ENCODE measurements at regions not wholly inside any gene's neighbourhood (a gene's known extent, or its start where the extent isn't known, plus 50 kb on each side); places are given as distances from the start of the nearest gene placed in this dataset.

DNA sequence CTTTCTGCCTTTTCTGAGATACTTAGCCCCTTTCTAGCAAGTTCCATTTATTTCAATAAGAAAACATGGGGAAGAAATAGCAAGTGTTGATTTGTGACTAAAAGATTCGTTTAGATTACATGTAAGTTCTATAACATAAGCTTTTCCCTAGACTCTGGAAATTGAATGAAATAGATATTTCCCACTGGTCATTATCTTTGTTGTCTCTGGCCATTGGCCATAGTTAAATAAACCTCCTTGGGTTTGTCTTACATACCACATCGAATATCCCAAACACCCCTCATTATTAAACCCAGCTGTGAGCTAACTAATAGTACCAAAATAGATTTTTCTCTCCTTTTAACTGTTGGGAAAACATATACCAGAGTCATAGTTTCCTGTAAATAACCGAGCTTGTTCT, 534.8 kb downstream of the IQCM start:
- TF ChIP-seq PPARA (CRISPR knock-in tag; IDR thresholded peaks at IDR 0.05; ENCODE audit: borderline replicate concordance) (no peak), OSR1 (CRISPR knock-in tag; IDR thresholded peaks at IDR 0.05) (no peak), ZC3H10 (CRISPR knock-in tag; IDR thresholded peaks at IDR 0.05) (no peak), ZNF565 (CRISPR knock-in tag; conservative IDR thresholded peaks at IDR 0.05; ENCODE audit: low read depth) (no peak)
- TF ChIP-seq, protein P1, sequence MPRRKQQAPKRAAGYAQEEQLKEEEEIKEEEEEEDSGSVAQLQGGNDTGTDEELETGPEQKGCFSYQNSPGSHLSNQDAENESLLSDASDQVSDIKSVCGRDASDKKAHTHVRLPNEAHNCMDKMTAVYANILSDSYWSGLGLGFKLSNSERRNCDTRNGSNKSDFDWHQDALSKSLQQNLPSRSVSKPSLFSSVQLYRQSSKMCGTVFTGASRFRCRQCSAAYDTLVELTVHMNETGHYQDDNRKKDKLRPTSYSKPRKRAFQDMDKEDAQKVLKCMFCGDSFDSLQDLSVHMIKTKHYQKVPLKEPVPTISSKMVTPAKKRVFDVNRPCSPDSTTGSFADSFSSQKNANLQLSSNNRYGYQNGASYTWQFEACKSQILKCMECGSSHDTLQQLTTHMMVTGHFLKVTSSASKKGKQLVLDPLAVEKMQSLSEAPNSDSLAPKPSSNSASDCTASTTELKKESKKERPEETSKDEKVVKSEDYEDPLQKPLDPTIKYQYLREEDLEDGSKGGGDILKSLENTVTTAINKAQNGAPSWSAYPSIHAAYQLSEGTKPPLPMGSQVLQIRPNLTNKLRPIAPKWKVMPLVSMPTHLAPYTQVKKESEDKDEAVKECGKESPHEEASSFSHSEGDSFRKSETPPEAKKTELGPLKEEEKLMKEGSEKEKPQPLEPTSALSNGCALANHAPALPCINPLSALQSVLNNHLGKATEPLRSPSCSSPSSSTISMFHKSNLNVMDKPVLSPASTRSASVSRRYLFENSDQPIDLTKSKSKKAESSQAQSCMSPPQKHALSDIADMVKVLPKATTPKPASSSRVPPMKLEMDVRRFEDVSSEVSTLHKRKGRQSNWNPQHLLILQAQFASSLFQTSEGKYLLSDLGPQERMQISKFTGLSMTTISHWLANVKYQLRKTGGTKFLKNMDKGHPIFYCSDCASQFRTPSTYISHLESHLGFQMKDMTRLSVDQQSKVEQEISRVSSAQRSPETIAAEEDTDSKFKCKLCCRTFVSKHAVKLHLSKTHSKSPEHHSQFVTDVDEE (CRISPR knock-in tag; IDR thresholded peaks at IDR 0.05): no peak
- TF ChIP-seq, protein P2, sequence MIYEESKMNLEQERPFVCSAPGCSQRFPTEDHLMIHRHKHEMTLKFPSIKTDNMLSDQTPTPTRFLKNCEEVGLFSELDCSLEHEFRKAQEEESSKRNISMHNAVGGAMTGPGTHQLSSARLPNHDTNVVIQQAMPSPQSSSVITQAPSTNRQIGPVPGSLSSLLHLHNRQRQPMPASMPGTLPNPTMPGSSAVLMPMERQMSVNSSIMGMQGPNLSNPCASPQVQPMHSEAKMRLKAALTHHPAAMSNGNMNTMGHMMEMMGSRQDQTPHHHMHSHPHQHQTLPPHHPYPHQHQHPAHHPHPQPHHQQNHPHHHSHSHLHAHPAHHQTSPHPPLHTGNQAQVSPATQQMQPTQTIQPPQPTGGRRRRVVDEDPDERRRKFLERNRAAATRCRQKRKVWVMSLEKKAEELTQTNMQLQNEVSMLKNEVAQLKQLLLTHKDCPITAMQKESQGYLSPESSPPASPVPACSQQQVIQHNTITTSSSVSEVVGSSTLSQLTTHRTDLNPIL (CRISPR knock-in tag; IDR thresholded peaks at IDR 0.05; ENCODE audit: low read depth): no peak
